GM12892 (cell line): ENCODE measurements at regions not wholly inside any gene's neighbourhood (a gene's known extent, or its start where the extent isn't known, plus 50 kb on each side); places are given as distances from the start of the nearest gene placed in this dataset.
"Not testable (repeated sequence)": the region's sequence is repeated elsewhere in the genome, so short reads cannot be mapped to it uniquely, and the experiment has no call there.

Source experiments
- DNase-seq: peaks from one replicate; pipeline ENCODE4 v3.0.0; 2011; ENCODE audit not compliant: insufficient read length
- FAIRE-seq: peaks from 2 replicates; lab custom pipeline; 2011; peaks lifted over from hg19 to GRCh38; lab: Jason Lieb, UNC
- POLR2A ChIP-seq: IDR thresholded peaks from 2 replicates; pipeline ENCODE4 v1.6.1; 2011; ENCODE audit warnings: low read depth, low read length, control low read depth
- POLR2AphosphoS5 ChIP-seq: IDR thresholded peaks from 2 replicates; pipeline ENCODE4 v1.6.1; 2011; ENCODE audit warnings: low read depth, low read length, control low read depth
- TAF1 ChIP-seq: IDR thresholded peaks from 2 replicates; pipeline ENCODE4 v1.6.1; 2011; ENCODE audit warnings: low read depth, mild to moderate bottlenecking, control low read depth, low read length, borderline replicate concordance

DNA sequence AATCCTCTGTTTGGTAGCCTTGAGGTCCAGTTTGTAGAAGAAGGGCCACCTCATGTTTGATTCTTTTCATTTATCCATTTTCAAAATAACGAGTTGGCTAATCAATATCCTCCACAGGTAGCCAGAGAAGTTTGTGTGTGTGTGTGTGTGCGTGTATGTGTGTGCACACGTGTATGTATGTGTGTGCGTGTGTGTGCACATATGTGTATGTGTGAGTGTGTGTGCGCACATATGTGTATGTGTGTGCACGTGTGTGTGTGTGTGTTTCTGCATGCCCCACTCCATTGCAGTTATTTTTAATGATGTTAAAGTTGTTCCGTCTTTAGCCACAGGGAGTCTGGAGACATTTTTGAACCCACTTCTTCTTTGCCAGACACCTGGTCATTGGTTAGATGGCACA is 112.8 kb upstream of the PRKCQ start:
- no peak for TF ChIP-seq POLR2A
- TF ChIP-seq POLR2AphosphoS5, result no peak
- TF ChIP-seq TAF1, result no peak
- DNase-seq (no peak), FAIRE-seq (no peak)

- TF ChIP-seq POLR2A (no peak), TAF1 (no peak), POLR2AphosphoS5 (no peak)
- DNase-seq (no peak), FAIRE-seq (no peak)
These were observed 112.0 kb upstream of the PRKCQ start for GRCh38 chr10:6692103-6692502.

GRCh38 chr10:6689036-6689435 is 109.0 kb upstream of the PRKCQ start:
- DNase-seq (no peak), FAIRE-seq (no peak)
- TF ChIP-seq POLR2A (no peak), TAF1 (no peak), POLR2AphosphoS5 (no peak)

DNA sequence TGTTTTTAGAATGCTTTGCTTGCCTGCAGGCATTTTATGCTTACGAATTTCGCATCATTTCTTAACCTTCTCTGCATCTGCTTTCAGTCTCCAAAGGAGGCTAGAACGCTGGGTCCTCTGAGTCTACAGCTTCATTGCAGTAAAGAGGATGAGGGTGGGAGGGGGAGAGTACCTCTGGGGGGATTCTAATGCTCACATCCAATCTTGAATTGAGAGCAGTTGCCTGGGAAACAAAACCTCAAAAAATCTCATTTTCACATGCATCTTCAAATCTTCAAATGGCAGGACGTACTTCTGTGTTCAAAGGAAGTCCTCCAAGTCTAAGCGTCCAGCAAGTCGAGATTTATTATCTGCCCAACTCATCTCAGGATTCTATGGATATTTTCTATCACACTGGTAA is 100.7 kb upstream of the PRKCQ start:
- FAIRE-seq (no peak), DNase-seq (no peak)
- TF ChIP-seq POLR2AphosphoS5, result no peak
- TF ChIP-seq POLR2A, result no peak
- TF ChIP-seq TAF1, result no peak

GRCh38 chr10:6678956-6679355 is 98.9 kb upstream of the PRKCQ start:
- FAIRE-seq, result no peak
- TF ChIP-seq POLR2AphosphoS5 (no peak), POLR2A (no peak), TAF1 (no peak)
- DNase-seq, result no peak

DNA sequence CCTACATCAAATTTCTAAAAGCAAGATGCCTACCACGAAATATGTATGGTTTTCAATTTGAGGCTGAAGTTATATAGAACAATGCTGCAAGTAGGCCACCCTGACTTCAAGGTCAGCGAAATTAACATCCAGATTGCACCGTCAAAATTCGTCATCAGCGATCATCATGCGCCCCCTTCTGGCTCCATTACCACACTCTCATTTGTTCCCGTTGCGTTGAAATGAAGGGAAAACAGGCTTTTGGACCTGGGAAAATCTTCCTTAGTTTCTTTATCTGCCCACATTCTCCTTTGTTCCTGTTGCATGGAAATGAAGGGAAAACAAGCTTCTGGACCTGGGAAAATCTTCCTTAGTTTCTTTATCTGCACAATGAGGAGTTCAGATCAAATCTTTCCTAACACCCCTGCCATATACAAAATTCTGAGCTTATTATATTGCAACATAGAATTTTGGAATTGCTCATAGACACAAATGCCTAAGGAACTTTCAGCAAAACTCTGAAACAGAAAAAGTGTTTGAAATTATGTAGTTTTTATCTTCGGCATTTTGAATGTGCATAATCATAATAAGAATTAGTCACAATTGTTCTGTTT is 98.2 kb upstream of the PRKCQ start:
- no peak for TF ChIP-seq TAF1
- TF ChIP-seq POLR2AphosphoS5, result no peak
- no peak for DNase-seq
- FAIRE-seq, result peak; percentile 88

DNA sequence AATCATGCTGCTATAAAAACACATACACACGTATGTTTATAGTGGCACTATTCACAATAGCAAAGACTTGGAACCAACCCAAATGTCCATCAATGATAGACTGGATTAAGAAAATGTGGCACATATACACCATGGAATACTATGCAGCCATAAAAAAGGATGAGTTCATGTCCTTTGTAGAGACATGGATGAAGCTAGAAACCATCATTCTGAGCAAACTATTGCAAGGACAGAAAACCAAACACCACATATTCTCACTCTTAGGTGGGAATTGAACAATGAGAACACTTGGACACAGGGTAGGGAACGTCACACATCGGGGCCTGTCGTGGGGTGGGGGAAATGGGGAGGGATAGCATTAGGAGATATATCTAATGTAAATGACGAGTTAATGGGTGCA is 97.1 kb upstream of the PRKCQ start:
- DNase-seq, FAIRE-seq: not testable (repeated sequence)

- FAIRE-seq, result no peak
- no peak for TF ChIP-seq TAF1
- no peak for TF ChIP-seq POLR2AphosphoS5
- DNase-seq, result no peak
These were observed 94.2 kb upstream of the PRKCQ start for GRCh38 chr10:6674291-6674690.

GRCh38 chr10:6671976-6672375 is 91.9 kb upstream of the PRKCQ start:
- no peak for FAIRE-seq
- DNase-seq, result no peak
- TF ChIP-seq POLR2AphosphoS5 (no peak), TAF1 (no peak), POLR2A (no peak)

DNA sequence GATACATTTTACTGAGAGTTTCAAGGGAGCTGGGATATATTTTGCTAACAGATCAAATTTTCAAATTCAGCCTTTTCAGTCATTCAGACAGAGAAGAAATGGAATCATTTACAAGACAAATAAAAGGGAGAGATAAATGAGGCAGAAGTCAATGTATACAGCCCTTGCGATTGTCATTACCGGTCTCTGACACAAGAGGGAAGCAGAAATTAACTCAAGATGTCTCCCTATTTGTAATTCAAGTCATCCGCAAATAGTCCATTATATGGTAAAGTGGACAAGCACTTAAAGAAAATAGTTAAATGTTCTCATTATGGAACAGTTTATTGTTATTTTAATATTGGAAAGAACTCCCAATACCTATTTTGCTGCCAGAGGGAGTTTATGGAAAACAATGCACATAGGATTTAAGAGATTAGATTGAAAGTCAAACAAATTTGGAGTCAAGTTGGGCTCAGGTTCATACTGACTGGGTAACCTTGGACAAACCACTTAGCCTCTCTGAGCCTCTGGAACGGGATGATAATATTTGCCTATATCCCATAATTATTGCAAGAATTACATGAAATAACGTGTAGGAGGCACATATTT is 89.3 kb upstream of the PRKCQ start:
- FAIRE-seq, result no peak
- TF ChIP-seq POLR2A, result no peak
- no peak for TF ChIP-seq TAF1
- no peak for TF ChIP-seq POLR2AphosphoS5
- no peak for DNase-seq

- FAIRE-seq (no peak), DNase-seq (no peak)
- TF ChIP-seq TAF1, result no peak
- no peak for TF ChIP-seq POLR2A
- no peak for TF ChIP-seq POLR2AphosphoS5
These were observed 87.7 kb upstream of the PRKCQ start for GRCh38 chr10:6667679-6668270.

DNA sequence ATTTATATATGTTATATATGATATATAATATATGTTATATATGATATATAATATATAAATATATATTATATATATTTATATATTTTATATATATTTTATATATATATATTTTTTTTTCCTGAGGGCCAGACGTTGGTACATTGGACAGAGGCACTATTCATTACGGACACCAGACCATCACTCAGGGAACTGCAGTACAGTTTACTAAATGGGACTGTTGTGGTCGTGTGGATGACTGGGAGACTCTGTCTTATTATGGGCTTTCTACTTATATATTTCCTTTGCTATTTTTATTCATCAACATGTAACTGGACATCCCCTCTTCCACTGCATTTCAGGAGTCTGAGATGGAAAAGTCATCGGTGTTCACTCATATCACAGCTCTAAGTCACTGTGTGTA is 87.1 kb upstream of the PRKCQ start:
- TF ChIP-seq TAF1, result no peak
- no peak for TF ChIP-seq POLR2AphosphoS5
- TF ChIP-seq POLR2A, result no peak
- no peak for FAIRE-seq
- DNase-seq, result no peak
